ENCODE measurements at regions not wholly inside any gene's neighbourhood (a gene's known extent, or its start where the extent isn't known, plus 50 kb on each side); places are given as distances from the start of the nearest gene placed in this dataset.

DNA sequence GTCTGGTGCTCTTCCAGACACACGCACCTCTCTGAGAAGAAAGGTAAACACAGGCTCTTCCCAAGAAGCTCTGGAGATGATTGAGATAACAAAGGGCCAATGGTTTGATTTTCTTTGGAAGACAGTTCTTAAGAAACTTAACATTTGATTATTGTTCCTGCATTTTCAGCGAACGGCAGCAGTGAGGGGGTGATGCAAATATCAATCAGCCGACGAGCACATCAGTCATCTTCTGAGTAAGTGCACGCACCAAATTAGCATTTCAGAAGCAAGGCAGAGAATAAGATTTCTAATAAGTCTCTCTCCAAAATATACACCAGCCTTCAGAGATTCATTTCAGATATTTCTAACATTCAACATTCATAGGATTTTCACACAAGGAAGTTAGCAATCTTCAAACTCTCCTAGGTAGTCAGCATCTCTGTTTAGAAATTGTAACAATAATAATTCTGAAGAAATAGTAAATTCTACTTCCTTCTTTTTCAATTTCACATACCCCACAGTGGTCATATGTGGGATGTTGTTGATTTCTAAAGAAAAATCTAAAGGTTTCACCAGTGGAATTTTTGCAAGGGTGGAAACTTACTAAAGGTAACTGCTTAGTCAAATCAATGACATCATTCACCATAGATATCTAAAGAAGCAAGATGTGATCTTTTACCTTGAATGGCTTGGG is 250.3 kb downstream of the SEC61B start:
- TF ChIP-seq, protein P1, sequence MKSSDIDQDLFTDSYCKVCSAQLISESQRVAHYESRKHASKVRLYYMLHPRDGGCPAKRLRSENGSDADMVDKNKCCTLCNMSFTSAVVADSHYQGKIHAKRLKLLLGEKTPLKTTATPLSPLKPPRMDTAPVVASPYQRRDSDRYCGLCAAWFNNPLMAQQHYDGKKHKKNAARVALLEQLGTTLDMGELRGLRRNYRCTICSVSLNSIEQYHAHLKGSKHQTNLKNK (CRISPR knock-in tag; IDR thresholded peaks at IDR 0.05): no peak
- TF ChIP-seq PRRX2 (CRISPR knock-in tag; IDR thresholded peaks at IDR 0.05): no peak
- no peak for TF ChIP-seq GTF2I (CRISPR knock-in tag; conservative IDR thresholded peaks at IDR 0.05)
- no peak for TF ChIP-seq CREB1 (CRISPR knock-in tag; IDR thresholded peaks at IDR 0.05)
- H3K27me3 Mint-ChIP-seq (ENCODE audit: low read depth): peaks cover 2% of the 10 kb centered on the region; the same call in 1 of the 2 replicates

GRCh38 chr9:99472916-99473245 is 250.8 kb downstream of the SEC61B start:
- ChIA-PET POLR2A (no interaction called here), CTCF (no interaction called here)
- no peak overlapping the region for H3K4me3 Mint-ChIP-seq
- no peaks in the 10 kb centered on the region for H3K36me3 Mint-ChIP-seq
- no peak overlapping the region for H3K27ac Mint-ChIP-seq
- H3K4me1 Mint-ChIP-seq: peaks cover 13% of the 10 kb centered on the region
- H3K27me3 Mint-ChIP-seq (ENCODE audit: low read depth): peaks cover 2% of the 10 kb centered on the region; the same call in 1 of the 2 replicates
- H3K9me3 Mint-ChIP-seq: 0 out of 2 replicates have a peak, but pooled peaks cover 4% of the 10 kb centered on the region
- DNase-seq (ENCODE audit: low spot score) (no peak), ATAC-seq (no peak)
- TF ChIP-seq JUN (CRISPR knock-in tag; IDR thresholded peaks at IDR 0.05): no peak
- no peak for TF ChIP-seq FOXP4 (CRISPR knock-in tag; IDR thresholded peaks at IDR 0.05)
- TF ChIP-seq PREB (CRISPR knock-in tag; IDR thresholded peaks at IDR 0.05; ENCODE audit: borderline replicate concordance): no peak
- no peak for TF ChIP-seq MXD4 (CRISPR knock-in tag; IDR thresholded peaks at IDR 0.05; ENCODE audit: borderline replicate concordance)
- TF ChIP-seq ZNF396 (CRISPR knock-in tag; IDR thresholded peaks at IDR 0.05; ENCODE audit: borderline replicate concordance): no peak
- no peak for TF ChIP-seq OVOL2 (CRISPR knock-in tag; IDR thresholded peaks at IDR 0.05; ENCODE audit: borderline replicate concordance)
- no peak for TF ChIP-seq CBFB (CRISPR knock-in tag; IDR thresholded peaks at IDR 0.05; ENCODE audit: low read depth)
- TF ChIP-seq SP1 (CRISPR knock-in tag; conservative IDR thresholded peaks at IDR 0.05): no peak
- no peak for TF ChIP-seq ZNF317 (CRISPR knock-in tag; IDR thresholded peaks at IDR 0.05; ENCODE audit: borderline replicate concordance, low read depth)
- no peak for TF ChIP-seq NR3C1 (CRISPR knock-in tag; conservative IDR thresholded peaks at IDR 0.05; ENCODE audit: low read depth)
- TF ChIP-seq, protein P2, sequence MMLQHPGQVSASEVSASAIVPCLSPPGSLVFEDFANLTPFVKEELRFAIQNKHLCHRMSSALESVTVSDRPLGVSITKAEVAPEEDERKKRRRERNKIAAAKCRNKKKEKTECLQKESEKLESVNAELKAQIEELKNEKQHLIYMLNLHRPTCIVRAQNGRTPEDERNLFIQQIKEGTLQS (CRISPR knock-in tag; conservative IDR thresholded peaks at IDR 0.05): no peak
- TF ChIP-seq MAX (CRISPR knock-in tag; IDR thresholded peaks at IDR 0.05): no peak
- no peak for TF ChIP-seq GABPB1 (CRISPR knock-in tag; IDR thresholded peaks at IDR 0.05)
- TF ChIP-seq AFF4 (CRISPR knock-in tag; IDR thresholded peaks at IDR 0.05; ENCODE audit: borderline replicate concordance): no peak
- no peak for TF ChIP-seq ATF1 (CRISPR knock-in tag; IDR thresholded peaks at IDR 0.05)
- TF ChIP-seq ZNF263 (CRISPR knock-in tag; IDR thresholded peaks at IDR 0.05; ENCODE audit: low read depth): no peak

More for the DNA sequence above, 250.3 kb downstream of the SEC61B start:
- Mint-ChIP-seq H3K36me3 (no peaks in the 10 kb centered on the region), H3K4me1 (peaks cover 10% of the 10 kb centered on the region), H3K27ac (no peak overlapping the region), H3K9me3 (0 out of 2 replicates have a peak, but pooled peaks cover 4% of the 10 kb centered on the region), H3K4me3 (no peak overlapping the region)
- ChIA-PET CTCF (no interaction called here), POLR2A (no interaction called here)
- ATAC-seq: no peak
- no peak for DNase-seq (ENCODE audit: low spot score)

Measured in WTC11 (cell line).